Smooth muscle cell (in vitro differentiated cells): ENCODE measurements at regions not wholly inside any gene's neighbourhood (a gene's known extent, or its start where the extent isn't known, plus 50 kb on each side); places are given as distances from the start of the nearest gene placed in this dataset.

Source experiments
- DNase-seq: peaks from one replicate; lab custom pipeline; 2025; ENCODE audit not compliant: unreplicated experiment; lab: John Stamatoyannopoulos, UW
- H2AFZ ChIP-seq: fragments of 200-600 bp; sonication (generic); 2 replicates; pipeline ENCODE4 v1.6.0; 2016; ENCODE audit warnings: antibody characterized with exemption, low read depth, mild to moderate bottlenecking
- H3F3A ChIP-seq: fragments of 200-600 bp; sonication (generic); 2 replicates; pipeline ENCODE4 v1.6.0; 2017; ENCODE audit warnings: antibody characterized with exemption, low read depth
- H3K27ac ChIP-seq: fragments of 200-600 bp; sonication (generic); 2 replicates; pipeline ENCODE4 v1.5.1; 2016; ENCODE audit warnings: low read depth, mild to moderate bottlenecking
- H3K27me3 ChIP-seq: fragments of 200-600 bp; sonication (generic); 2 replicates; pipeline ENCODE4 v1.6.1; 2016; ENCODE audit warnings: low read depth, mild to moderate bottlenecking
- H3K36me3 ChIP-seq: fragments of 200-600 bp; sonication (generic); 2 replicates; pipeline ENCODE4 v1.5.1; 2016; ENCODE audit warnings: low read depth
- H3K4me1 ChIP-seq: fragments of 200-600 bp; sonication (generic); 2 replicates; pipeline ENCODE4 v1.5.1; 2016; ENCODE audit warnings: low read depth
- H3K4me2 ChIP-seq: fragments of 200-600 bp; sonication (generic); 2 replicates; pipeline ENCODE4 v1.6.0; 2016; ENCODE audit warnings: mild to moderate bottlenecking
- H3K4me3 ChIP-seq: fragments of 200-600 bp; sonication (generic); 2 replicates; pipeline ENCODE4 v1.5.1; 2016; ENCODE audit warnings: mild to moderate bottlenecking
- H3K79me2 ChIP-seq: fragments of 200-600 bp; sonication (generic); 2 replicates; pipeline ENCODE4 v1.6.0; 2016; ENCODE audit warnings: low read depth, mild to moderate bottlenecking
- H3K9ac ChIP-seq: fragments of 200-600 bp; sonication (generic); 2 replicates; pipeline ENCODE4 v1.6.0; 2016; ENCODE audit warnings: low read depth
- H3K9me3 ChIP-seq: fragments of 200-600 bp; sonication (generic); replicated peaks from 2 replicates; pipeline ENCODE4 v1.5.1; 2016; ENCODE audit warnings: low read depth
- H4K20me1 ChIP-seq: fragments of 200-600 bp; sonication (generic); 2 replicates; pipeline ENCODE4 v1.6.0; 2016; ENCODE audit warnings: low read depth
- CTCF ChIP-seq: fragments of 200-600 bp; sonication (generic); IDR thresholded peaks from 2 replicates; pipeline ENCODE4 v1.5.1; 2017; ENCODE audit warnings: borderline replicate concordance, mild to moderate bottlenecking, antibody characterized with exemption; ENCODE audit not compliant: insufficient read depth, poor library complexity, severe bottlenecking
- WGBS: methylation state at CpG from one replicate; pipeline ENCODE4 v1.1.7; 2016; ENCODE audit warnings: low lambda C conversion rate; 5-methylcytosine and 5-hydroxymethylcytosine counted together

DNA sequence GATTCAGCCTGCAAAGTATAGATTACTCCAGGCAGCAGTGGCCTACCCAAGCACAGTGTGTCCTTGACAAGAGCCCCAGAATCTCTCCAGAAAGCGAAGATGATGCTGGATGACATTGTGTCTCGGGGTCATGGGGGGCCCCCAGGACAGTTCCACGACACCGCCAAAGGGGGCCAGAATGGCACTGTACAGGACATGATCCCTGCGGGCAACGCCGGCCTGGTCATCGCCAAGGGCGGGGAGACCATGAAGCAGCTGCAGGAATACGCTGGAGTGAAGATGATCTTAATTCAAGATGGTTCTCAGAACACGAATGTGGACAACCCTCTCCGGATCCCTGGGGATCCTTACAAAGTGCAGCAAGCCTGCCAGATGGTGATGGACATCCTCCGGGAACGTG, 107.0 kb upstream of the MTAP start:
- no peaks in the 10 kb centered on the region for H3F3A ChIP-seq
- WGBS: 98% methylated on average over 14 of the region's 14 CpGs
- H3K27me3 ChIP-seq: no peaks in the 10 kb centered on the region
- no peak overlapping the region for H3K27ac ChIP-seq
- H3K4me3 ChIP-seq: no peak overlapping the region
- H3K9me3 ChIP-seq: no peaks in the 10 kb centered on the region
- H4K20me1 ChIP-seq: no peaks in the 10 kb centered on the region
- H3K4me2 ChIP-seq: no peak overlapping the region
- H3K79me2 ChIP-seq: no peaks in the 10 kb centered on the region
- no peak for TF ChIP-seq CTCF
- no peak overlapping the region for H3K9ac ChIP-seq
- H3K36me3 ChIP-seq: no peaks in the 10 kb centered on the region
- DNase-seq: no peak
- H3K4me1 ChIP-seq: no peaks in the 10 kb centered on the region
- no peak overlapping the region for H2AFZ ChIP-seq

- Histone ChIP-seq H4K20me1 (no peaks in the 10 kb centered on the region), H3K27me3 (no peaks in the 10 kb centered on the region), H3K4me1 (no peaks in the 10 kb centered on the region), H3K79me2 (no peaks in the 10 kb centered on the region), H3F3A (no peaks in the 10 kb centered on the region), H3K36me3 (no peaks in the 10 kb centered on the region), H3K4me2 (no peak overlapping the region), H3K9me3 (no peaks in the 10 kb centered on the region), H3K4me3 (no peak overlapping the region), H3K27ac (no peak overlapping the region), H2AFZ (no peak overlapping the region), H3K9ac (no peak overlapping the region)
- no peak for TF ChIP-seq CTCF
- WGBS: 96% methylated on average over 25 of the region's 25 CpGs
- no peak for DNase-seq
Measured at GRCh38 chr9:21695874-21696341, 106.5 kb upstream of the MTAP start.

- no peak for DNase-seq
- no peak for TF ChIP-seq CTCF
- no peak overlapping the region for H3K4me2 ChIP-seq
- 64% methylated on average over 28 of the region's 28 CpGs for WGBS
- no peak overlapping the region for H3K4me3 ChIP-seq
- H3K4me1 ChIP-seq: no peaks in the 10 kb centered on the region
- H3K9me3 ChIP-seq: no peaks in the 10 kb centered on the region
- no peaks in the 10 kb centered on the region for H3K27me3 ChIP-seq
- no peak overlapping the region for H2AFZ ChIP-seq
- H3F3A ChIP-seq: no peaks in the 10 kb centered on the region
- no peaks in the 10 kb centered on the region for H3K79me2 ChIP-seq
- H4K20me1 ChIP-seq: no peaks in the 10 kb centered on the region
- no peak overlapping the region for H3K9ac ChIP-seq
- H3K27ac ChIP-seq: no peak overlapping the region
- H3K36me3 ChIP-seq: no peaks in the 10 kb centered on the region
Measured at GRCh38 chr9:21696411-21696871, 106.0 kb upstream of the MTAP start.

DNA sequence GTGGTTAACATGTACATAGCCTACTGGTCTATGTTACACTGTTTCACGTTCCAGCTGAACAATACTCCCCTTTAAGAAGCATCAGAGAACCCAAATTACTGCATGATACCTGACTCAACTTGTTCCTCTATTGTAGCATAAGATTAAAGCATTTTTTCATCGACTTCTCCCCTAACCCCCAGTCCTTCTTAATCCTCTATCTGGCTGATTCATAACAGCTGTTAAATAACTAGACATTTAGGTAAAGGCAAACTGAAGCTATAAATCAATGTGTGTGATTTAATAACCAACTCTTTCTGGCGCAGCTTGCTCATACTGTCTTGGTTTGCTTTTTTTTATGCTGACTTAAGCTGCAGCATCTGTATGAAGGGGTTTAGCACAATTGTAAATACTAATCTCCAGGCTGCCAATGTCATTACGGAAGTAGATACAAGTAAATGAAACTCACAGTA, 94.2 kb upstream of the MTAP start:
- peaks cover 19% of the 10 kb centered on the region for H3K4me1 ChIP-seq
- no peaks in the 10 kb centered on the region for H4K20me1 ChIP-seq
- peak overlapping the region; percentile 77 for H2AFZ ChIP-seq
- 24% methylated on average over 4 of the region's 4 CpGs for WGBS
- peak overlapping the region; percentile 9 for H3K9ac ChIP-seq
- no peak overlapping the region for H3K4me3 ChIP-seq
- H3K27ac ChIP-seq: peak overlapping the region; percentile 74
- no peak for DNase-seq
- H3K27me3 ChIP-seq: no peaks in the 10 kb centered on the region
- H3F3A ChIP-seq: peaks cover 3% of the 10 kb centered on the region
- peak overlapping the region; percentile 52 for H3K4me2 ChIP-seq
- no peaks in the 10 kb centered on the region for H3K36me3 ChIP-seq
- H3K9me3 ChIP-seq: no peaks in the 10 kb centered on the region
- TF ChIP-seq CTCF: no peak
- H3K79me2 ChIP-seq: no peaks in the 10 kb centered on the region
